Tibial artery (tissue), 4 donors: ENCODE measurements at regions not wholly inside any gene's neighbourhood (a gene's known extent, or its start where the extent isn't known, plus 50 kb on each side); places are given as distances from the start of the nearest gene placed in this dataset.

Experiments
- DNase-seq, 2 donors: peaks; one replicate each; pipeline ENCODE4 v3.0.0-alpha.2; 2019
- H3K27ac ChIP-seq, 2 donors: fragments of 200-600 bp; sonication (generic) in 1 of 2; 1 replicate in 1 of 2; 2 replicates in 1 of 2; pipeline ENCODE4 v1.5.1; 2018 to 2019; ENCODE audit warnings: mild to moderate bottlenecking in 1 of 2
- H3K27me3 ChIP-seq, 2 donors: fragments of 200-600 bp; sonication (generic) in 1 of 2; one replicate each; pipeline versions ENCODE4 v1.5.1 to v1.6.0; 2016 to 2019
- H3K36me3 ChIP-seq, 3 donors: fragments of 200-600 bp; sonication (generic) in 2 of 3; one replicate each; pipeline ENCODE4 v1.5.1; 2016 to 2019; ENCODE audit warnings: mild to moderate bottlenecking in 2 of 3
- H3K4me1 ChIP-seq, 4 donors: fragments of 200-600 bp; sonication (generic) in 2 of 4; 1 replicate in 3 of 4; 2 replicates in 1 of 4; pipeline ENCODE4 v1.5.1; 2016 to 2019
- H3K4me3 ChIP-seq, 2 donors: fragments of 200-600 bp; sonication (generic) in 1 of 2; 1 replicate in 1 of 2; 2 replicates in 1 of 2; pipeline ENCODE4 v1.5.1; 2018 to 2019; ENCODE audit warnings: mild to moderate bottlenecking in 2 of 2
- H3K9me3 ChIP-seq, 3 donors: fragments of 200-600 bp; sonication (generic) in 1 of 3; one replicate each; pipeline ENCODE4 v1.5.1; 2016 to 2019
- CTCF ChIP-seq, 2 experiments: fragments of 200-600 bp in 1 of 2; fragments of 450-650 bp in 1 of 2; IDR thresholded peaks; one replicate each; pipeline ENCODE4 v1.5.1; 2017 to 2019; ENCODE audit warnings: antibody characterized with exemption in 2 of 2, mild to moderate bottlenecking in 1 of 2, moderate library complexity in 1 of 2
- intact Hi-C: fragments of 100-400 bp; cut with DNase I; formaldehyde crosslinking; loops from one replicate; pipeline ENCODE4 v1.15.0; 2023; ENCODE audit warnings: low total_unique reads

- Histone ChIP-seq H3K36me3 (no peaks in the 10 kb centered on the region), H3K9me3 (no peaks in the 10 kb centered on the region), H3K4me1 (no peaks in the 10 kb centered on the region), H3K27ac (no peak overlapping the region), H3K4me3 (no peak overlapping the region), H3K27me3 (no peaks in the 10 kb centered on the region)
- intact Hi-C loops: no loop called here
- TF ChIP-seq CTCF (IDR thresholded peaks at IDR 0.05): no peak
- DNase-seq: no peak
Measured at GRCh38 chr4:159899596-159899995, 796.7 kb downstream of the RAPGEF2 start.

DNA sequence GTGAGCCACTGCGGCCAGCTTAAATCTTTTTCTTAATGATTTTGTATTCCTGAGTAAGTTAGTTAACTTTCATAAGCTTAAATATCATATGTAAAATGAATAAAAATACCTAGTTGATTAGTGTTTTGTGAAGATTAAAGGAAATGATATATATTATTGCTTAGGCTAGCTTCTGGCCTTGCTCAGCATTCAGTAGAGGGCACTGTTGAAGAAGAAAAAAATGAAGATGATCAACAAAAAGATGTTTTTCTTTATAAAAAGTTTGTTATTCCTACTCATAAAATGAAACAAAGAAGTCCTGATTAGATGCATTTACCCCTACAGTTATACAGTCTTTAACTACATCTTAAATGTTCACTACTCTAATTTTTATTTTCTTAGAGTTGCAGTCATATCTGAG lies 797.7 kb downstream of the RAPGEF2 start:
- Histone ChIP-seq H3K4me3 (no peak overlapping the region), H3K9me3 (no peaks in the 10 kb centered on the region), H3K27ac (no peak overlapping the region), H3K27me3 (no peaks in the 10 kb centered on the region), H3K4me1 (no peaks in the 10 kb centered on the region), H3K36me3 (no peaks in the 10 kb centered on the region)
- no peak for TF ChIP-seq CTCF (IDR thresholded peaks at IDR 0.05)
- no peak for DNase-seq
- intact Hi-C loops: no loop called here

DNA sequence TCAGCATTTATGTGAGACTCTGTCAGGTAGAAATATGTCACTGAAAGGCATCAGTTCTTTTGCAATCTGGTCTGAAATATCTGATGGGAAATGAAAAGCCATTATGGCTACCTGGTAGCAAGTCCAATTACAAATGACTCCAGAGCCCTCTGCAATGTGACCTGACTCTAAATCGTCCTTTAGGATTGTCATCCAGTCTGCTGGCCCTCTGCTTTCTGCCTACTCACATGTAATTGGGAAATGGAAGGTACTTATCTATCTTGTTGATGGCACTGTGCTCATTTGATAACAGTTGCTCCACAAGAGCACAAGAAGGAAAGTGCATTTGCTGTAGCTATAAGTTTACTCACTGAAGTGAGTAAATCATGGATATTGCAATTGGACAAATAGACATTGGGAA lies 799.8 kb downstream of the RAPGEF2 start:
- H3K4me1 ChIP-seq: no peaks in the 10 kb centered on the region
- H3K27me3 ChIP-seq: no peaks in the 10 kb centered on the region
- H3K9me3 ChIP-seq: no peaks in the 10 kb centered on the region
- DNase-seq: no peak
- intact Hi-C loops: no loop called here
- no peak overlapping the region for H3K27ac ChIP-seq
- no peaks in the 10 kb centered on the region for H3K36me3 ChIP-seq
- no peak for TF ChIP-seq CTCF (IDR thresholded peaks at IDR 0.05)
- H3K4me3 ChIP-seq: no peak overlapping the region

GRCh38 chr4:159904906-159905305 lies 802.0 kb downstream of the RAPGEF2 start:
- no peak for TF ChIP-seq CTCF (IDR thresholded peaks at IDR 0.05)
- Histone ChIP-seq H3K36me3 (no peaks in the 10 kb centered on the region), H3K4me3 (no peak overlapping the region), H3K4me1 (no peaks in the 10 kb centered on the region), H3K27ac (no peak overlapping the region), H3K27me3 (no peaks in the 10 kb centered on the region), H3K9me3 (no peaks in the 10 kb centered on the region)
- intact Hi-C loops: no loop called here
- no peak for DNase-seq

GRCh38 chr4:159906051-159906450 lies 803.2 kb downstream of the RAPGEF2 start:
- intact Hi-C loops: no loop called here
- no peak overlapping the region for H3K4me3 ChIP-seq
- H3K4me1 ChIP-seq: no peaks in the 10 kb centered on the region
- no peaks in the 10 kb centered on the region for H3K9me3 ChIP-seq
- H3K27me3 ChIP-seq: no peaks in the 10 kb centered on the region
- no peak overlapping the region for H3K27ac ChIP-seq
- no peaks in the 10 kb centered on the region for H3K36me3 ChIP-seq
- no peak for TF ChIP-seq CTCF (IDR thresholded peaks at IDR 0.05)
- DNase-seq: no peak

GRCh38 chr4:159906517-159906916 lies 803.6 kb downstream of the RAPGEF2 start:
- Histone ChIP-seq H3K36me3 (no peaks in the 10 kb centered on the region), H3K4me3 (no peak overlapping the region), H3K27ac (no peak overlapping the region), H3K9me3 (no peaks in the 10 kb centered on the region), H3K27me3 (no peaks in the 10 kb centered on the region), H3K4me1 (no peaks in the 10 kb centered on the region)
- no peak for DNase-seq
- intact Hi-C loops: no loop called here
- no peak for TF ChIP-seq CTCF (IDR thresholded peaks at IDR 0.05)
